ENCODE measurements at regions not wholly inside any gene's neighbourhood (a gene's known extent, or its start where the extent isn't known, plus 50 kb on each side); places are given as distances from the start of the nearest gene placed in this dataset.

- Histone ChIP-seq H3K9me3 (no peaks in the 10 kb centered on the region), H3K27me3 (no peaks in the 10 kb centered on the region), H3K36me3 (no peaks in the 10 kb centered on the region), H3K4me3 (replicated peaks in 1 of 3) (no peak overlapping the region), H3K27ac (no peak overlapping the region), H3K4me1 (peaks cover 22 to 36% of the 10 kb centered on the region in 2 donors)
- WGBS, 2 donors, result 67 to 74% methylated on average over 2 of the region's 2 CpGs
- TF ChIP-seq POLR2A (IDR thresholded peaks at IDR 0.05) (no peak), CTCF (IDR thresholded peaks at IDR 0.05) (no peak)
- intact Hi-C loops (cut with DNase I), result no loop called here
- no peak for DNase-seq
Observed at GRCh38 chr2:120567128-120567527, 168.5 kb upstream of the GLI2 start.

GRCh38 chr2:120568089-120568974, 167.3 kb upstream of the GLI2 start:
- no peaks in the 10 kb centered on the region for H3K27me3 ChIP-seq
- TF ChIP-seq CTCF (IDR thresholded peaks at IDR 0.05) (no peak), POLR2A (IDR thresholded peaks at IDR 0.05) (no peak)
- H3K36me3 ChIP-seq, result no peaks in the 10 kb centered on the region
- DNase-seq, result peak; percentile 59 to 65
- peaks cover 22 to 36% of the 10 kb centered on the region in 2 donors for H3K4me1 ChIP-seq
- no peak overlapping the region for H3K4me3 ChIP-seq (replicated peaks in 1 of 3)
- no peaks in the 10 kb centered on the region for H3K9me3 ChIP-seq
- WGBS, 2 donors, result 43 to 57% methylated on average over 8 to 10 of the region's 10 CpGs
- intact Hi-C loops (cut with DNase I), result no loop called here
- H3K27ac ChIP-seq, result peak overlapping the region in 2 of 3 donors; percentile 4 to 12

- no peak overlapping the region for H3K4me3 ChIP-seq (replicated peaks in 1 of 3)
- TF ChIP-seq CTCF (IDR thresholded peaks at IDR 0.05), result no peak
- TF ChIP-seq POLR2A (IDR thresholded peaks at IDR 0.05), result no peak
- peak overlapping the region in 2 of 3 donors; percentile 4 to 12 for H3K27ac ChIP-seq
- no peaks in the 10 kb centered on the region for H3K9me3 ChIP-seq
- H3K27me3 ChIP-seq, result no peaks in the 10 kb centered on the region
- H3K36me3 ChIP-seq, result no peaks in the 10 kb centered on the region
- intact Hi-C loops (cut with DNase I), result no loop called here
- H3K4me1 ChIP-seq, result peaks cover 22 to 36% of the 10 kb centered on the region in 2 donors
- WGBS, 2 donors, result 52 to 65% methylated on average over 2 to 3 of the region's 3 CpGs
- DNase-seq, result no peak
Observed at GRCh38 chr2:120568975-120569268, 166.7 kb upstream of the GLI2 start.

GRCh38 chr2:120570001-120570400, 165.7 kb upstream of the GLI2 start:
- Histone ChIP-seq H3K27me3 (no peaks in the 10 kb centered on the region), H3K36me3 (no peaks in the 10 kb centered on the region), H3K27ac (no peak overlapping the region), H3K9me3 (no peaks in the 10 kb centered on the region), H3K4me3 (replicated peaks in 1 of 3) (no peak overlapping the region), H3K4me1 (peaks cover 22 to 33% of the 10 kb centered on the region in 2 donors)
- WGBS, 2 donors, result 94 to 96% methylated on average over 12 of the region's 12 CpGs
- intact Hi-C loops (cut with DNase I), result no loop called here
- TF ChIP-seq CTCF (IDR thresholded peaks at IDR 0.05) (no peak), POLR2A (IDR thresholded peaks at IDR 0.05) (no peak)
- DNase-seq, result no peak

GRCh38 chr2:120570546-120570945, 165.1 kb upstream of the GLI2 start:
- Histone ChIP-seq H3K4me3 (replicated peaks in 1 of 3) (no peak overlapping the region), H3K36me3 (no peaks in the 10 kb centered on the region), H3K9me3 (no peaks in the 10 kb centered on the region), H3K4me1 (peaks cover 22 to 30% of the 10 kb centered on the region in 2 donors), H3K27ac (no peak overlapping the region), H3K27me3 (no peaks in the 10 kb centered on the region)
- TF ChIP-seq CTCF (IDR thresholded peaks at IDR 0.05) (no peak), POLR2A (IDR thresholded peaks at IDR 0.05) (no peak)
- DNase-seq, result no peak
- 94% methylated on average over 7 of the region's 7 CpGs for WGBS, 2 donors
- intact Hi-C loops (cut with DNase I), result no loop called here
